Germinal center (tissue), 1 donor: ENCODE measurements at regions not wholly inside any gene's neighbourhood (a gene's known extent, or its start where the extent isn't known, plus 50 kb on each side); places are given as distances from the start of the nearest gene placed in this dataset.
"Not testable (repeated sequence)": the region's sequence is repeated elsewhere in the genome, so short reads cannot be mapped to it uniquely, and the experiment has no call there.

Source experiments
- DNase-seq: peaks from one replicate; pipeline ENCODE4 v3.0.0; 2012; ENCODE audit warnings: mixed read lengths, low spot score

GRCh38 chr20:43836790-43837189 lies 77.9 kb upstream of the TOX2 start:
- no peak for DNase-seq

DNA sequence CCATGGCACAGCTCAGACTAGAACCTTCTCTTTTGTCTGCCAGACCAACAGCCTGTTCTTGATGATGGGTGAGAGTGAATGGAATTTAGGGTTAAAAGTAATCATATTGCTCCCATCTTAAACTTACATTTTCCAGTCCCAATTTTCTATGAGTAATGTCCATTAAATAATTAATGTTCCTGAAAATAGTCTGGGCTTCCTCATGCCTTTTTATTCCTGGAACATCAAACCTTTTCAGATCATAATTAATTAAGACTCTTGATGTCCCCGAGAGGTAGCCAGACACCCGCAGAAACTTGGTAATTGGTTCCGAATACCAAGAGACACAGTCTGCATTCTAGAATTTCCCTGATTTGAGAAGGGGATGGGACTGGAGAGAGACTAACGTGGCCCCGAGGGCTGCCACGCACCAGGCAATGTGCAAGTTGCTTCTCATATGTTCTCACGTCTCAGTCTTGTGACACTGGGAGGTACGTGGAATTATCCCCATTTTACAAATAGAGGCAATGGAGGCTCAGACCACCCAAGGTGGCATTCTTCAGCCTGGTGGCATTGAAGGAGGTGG lies 78.6 kb upstream of the TOX2 start:
- DNase-seq: no peak

DNA sequence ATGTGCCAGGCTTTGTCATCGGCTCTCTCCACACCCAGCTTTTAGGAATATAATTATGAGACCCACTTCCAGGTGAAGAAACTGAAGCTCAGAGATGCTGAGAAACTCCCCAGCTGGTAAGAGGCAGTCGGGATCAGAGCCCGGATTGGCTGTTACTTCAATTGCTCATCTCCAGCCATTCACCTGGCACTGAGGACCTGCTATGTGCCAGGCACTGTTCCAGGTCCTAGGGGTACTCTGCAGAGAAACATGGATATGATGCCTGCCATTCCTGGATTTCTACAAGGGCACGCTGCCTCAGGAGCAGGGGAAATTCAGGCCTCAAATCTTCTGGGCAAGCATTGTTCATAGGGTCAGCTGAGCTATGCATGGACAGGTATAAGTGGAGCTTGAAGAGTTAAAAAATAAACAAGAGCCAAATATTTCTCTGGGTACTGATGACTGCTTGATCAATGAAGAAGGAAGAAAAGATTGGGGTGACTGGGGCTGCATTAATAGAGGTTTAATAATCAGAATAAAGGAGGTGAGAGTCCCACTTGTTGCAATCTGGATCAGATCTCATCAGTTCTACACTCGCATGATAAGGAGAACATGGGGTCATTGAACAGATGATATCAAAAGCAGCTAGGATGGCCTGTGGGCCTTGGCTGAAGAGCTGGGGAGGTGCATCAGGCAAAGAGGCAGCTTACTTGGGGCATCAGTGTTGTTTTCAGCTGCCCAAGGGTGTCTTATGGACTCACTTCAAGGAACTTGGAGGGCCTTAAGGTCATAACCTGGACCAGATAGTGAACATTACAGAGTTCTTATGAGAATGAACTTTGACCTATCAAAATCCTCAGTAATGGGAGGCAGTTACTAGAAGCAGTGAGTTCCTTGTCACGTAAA lies 80.9 kb upstream of the TOX2 start:
- DNase-seq: no peak

DNA sequence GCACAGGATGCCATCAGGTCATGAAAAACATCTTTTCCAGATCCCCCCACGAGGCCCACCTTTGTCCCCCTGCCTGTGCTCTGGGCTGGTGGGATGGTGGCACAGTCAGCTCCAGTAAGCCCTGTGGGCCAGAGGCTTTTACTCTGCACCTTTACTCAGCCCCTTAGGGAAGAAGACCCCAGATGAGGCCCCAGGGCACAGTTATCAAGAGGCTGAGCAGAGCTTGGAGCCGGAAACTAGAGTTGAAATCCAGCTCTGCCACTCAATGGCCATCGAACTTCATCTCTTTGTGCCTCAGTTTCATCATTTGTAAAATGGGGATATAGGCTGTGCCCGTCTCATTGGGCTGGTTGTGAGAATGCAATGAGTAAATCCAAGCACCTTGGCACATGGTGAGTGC lies 81.7 kb upstream of the TOX2 start:
- DNase-seq: no peak

- no peak for DNase-seq
Observed at GRCh38 chr20:43832096-43832816, 82.4 kb upstream of the TOX2 start.

DNA sequence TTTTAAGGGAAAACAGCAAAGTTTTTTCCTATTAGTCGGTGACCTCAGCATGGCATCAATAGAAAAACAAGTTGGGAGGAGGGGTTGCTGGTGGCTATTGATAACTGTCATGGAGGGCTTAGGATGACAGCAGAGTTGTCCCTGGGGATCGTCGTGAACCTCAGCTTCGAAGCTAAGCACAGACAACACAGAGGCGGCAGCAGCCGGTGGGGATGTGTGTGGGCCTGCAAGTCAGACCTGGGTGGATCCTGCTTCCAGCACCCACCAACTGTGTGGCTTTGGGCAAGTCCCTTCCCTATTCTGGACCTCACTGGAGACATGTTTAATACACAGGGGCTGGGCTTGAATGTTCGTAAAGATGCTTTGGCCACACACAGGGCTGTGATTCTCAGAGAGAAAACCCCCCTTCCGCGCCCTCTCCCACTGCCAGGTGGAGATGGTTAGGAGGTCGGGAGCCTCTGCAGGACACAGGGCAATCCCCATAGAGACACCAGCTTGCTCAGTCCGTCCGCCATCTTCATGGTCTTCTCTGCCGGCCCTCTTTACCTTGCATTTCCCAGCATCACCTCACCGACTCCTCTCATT lies 83.1 kb upstream of the TOX2 start:
- no peak for DNase-seq

DNA sequence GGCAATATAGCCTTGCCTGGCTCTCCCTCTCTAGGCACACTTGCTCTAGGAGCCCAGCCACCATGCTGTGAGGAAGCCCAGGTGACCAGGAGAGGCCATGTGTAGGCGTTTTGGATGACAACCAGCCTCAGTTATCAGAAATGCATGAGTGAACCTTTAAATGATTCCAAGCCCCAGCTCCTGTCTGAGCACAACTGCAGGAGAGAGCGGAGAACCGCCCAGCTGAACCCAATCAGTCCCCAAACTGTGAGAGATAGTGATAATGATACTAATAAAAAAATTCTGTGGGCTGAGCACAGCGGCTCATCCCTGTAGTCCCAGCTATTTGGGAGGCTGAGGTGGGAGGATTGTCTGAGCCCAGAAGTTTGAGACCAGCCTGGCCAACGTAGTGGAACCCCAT lies 83.8 kb upstream of the TOX2 start:
- no peak for DNase-seq

- no peak for DNase-seq
Observed at GRCh38 chr20:43829951-43830690, 84.5 kb upstream of the TOX2 start.

- no peak for DNase-seq
Observed at GRCh38 chr20:43827940-43828562, 86.6 kb upstream of the TOX2 start.

GRCh38 chr20:43826943-43827342 lies 87.7 kb upstream of the TOX2 start:
- DNase-seq: not testable (repeated sequence)

- peak; percentile 19 for DNase-seq
Observed at GRCh38 chr20:43825581-43825980, 89.1 kb upstream of the TOX2 start.

GRCh38 chr20:43825051-43825402 lies 89.6 kb upstream of the TOX2 start:
- no peak for DNase-seq

DNA sequence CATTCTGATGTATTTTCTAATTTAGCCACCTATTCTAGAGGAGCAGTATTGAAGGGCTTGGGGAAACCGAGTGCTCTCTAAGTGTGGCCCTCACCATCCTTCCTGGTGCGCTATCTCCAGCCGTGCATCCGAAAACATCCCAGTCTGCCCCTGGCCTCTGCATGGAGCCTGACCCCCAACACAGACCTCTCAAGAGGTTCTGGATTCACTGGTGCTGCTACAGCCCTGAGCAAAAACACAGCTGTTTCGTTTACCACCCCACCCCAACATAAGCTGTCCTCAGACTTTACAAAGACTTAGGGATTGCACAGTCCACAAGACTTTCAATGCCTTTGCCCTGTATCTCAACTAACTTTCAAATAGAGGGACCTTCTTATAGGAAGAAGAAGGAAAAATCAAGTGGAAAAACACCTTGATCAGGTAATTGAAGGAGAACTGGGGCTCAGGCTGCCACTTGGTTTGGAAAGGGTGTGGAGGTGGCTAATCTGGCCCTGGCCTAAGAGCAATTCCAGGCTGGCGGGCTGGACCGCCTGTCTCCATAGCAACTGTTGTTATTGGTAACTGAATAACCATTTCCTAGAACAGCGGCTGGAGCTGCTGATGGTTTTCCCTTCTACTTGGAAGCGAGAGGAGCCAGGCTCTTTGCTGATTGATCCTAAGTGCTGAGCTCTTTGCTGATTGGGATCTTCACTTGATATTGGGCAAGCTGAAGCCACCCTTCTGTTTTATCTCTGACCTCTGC lies 90.2 kb upstream of the TOX2 start:
- no peak for DNase-seq

- DNase-seq: no peak
Observed at GRCh38 chr20:43821795-43822194, 92.9 kb upstream of the TOX2 start.

DNA sequence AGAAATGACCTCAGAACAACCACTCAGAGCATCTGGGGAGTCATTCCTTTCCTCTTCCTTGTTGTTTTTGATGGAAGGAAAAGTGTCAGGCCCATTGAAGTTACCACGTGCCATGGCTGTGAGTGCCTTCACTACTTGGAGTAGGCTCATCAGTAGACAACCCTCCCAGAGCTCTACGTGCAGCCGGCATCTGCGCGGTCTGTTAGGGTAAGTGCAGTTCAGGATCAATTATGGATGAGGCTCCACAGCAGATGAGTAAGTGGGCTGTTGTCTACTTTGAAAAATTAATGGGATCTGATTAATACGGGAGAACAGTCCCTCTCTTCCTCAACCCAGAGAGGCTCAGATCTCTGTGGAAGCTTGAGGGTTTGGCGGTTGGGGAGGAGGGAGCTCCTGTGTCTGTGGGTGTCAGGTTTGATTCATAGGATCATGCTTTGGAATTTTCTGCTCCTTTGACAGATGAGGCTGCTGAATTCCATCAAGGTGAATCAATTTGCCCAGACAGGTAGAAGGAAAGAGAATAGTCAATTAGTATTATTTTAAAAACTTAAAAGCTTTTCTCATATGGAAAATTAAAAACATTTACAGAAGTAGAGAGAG lies 93.8 kb upstream of the TOX2 start:
- no peak for DNase-seq

DNA sequence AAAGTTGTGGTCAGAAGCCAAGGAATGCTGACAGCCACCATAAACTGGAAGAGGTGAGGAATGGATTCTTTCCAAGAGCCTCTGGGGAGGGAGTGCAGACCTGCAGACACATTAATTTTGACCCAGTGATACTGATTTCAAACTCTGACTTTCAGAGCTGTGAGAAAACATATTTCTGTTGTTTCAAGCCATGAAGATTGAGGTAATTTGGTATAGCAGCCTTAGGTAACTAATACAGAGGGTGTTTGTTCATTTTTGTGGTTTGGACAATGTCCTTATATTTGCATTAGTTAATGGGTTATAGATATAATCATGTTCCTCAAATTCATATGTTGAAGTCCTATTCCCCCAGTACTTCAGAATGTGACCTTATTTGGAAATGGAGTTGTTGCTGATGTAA lies 85.4 kb upstream of the GTSF1L start:
- no peak for DNase-seq

DNA sequence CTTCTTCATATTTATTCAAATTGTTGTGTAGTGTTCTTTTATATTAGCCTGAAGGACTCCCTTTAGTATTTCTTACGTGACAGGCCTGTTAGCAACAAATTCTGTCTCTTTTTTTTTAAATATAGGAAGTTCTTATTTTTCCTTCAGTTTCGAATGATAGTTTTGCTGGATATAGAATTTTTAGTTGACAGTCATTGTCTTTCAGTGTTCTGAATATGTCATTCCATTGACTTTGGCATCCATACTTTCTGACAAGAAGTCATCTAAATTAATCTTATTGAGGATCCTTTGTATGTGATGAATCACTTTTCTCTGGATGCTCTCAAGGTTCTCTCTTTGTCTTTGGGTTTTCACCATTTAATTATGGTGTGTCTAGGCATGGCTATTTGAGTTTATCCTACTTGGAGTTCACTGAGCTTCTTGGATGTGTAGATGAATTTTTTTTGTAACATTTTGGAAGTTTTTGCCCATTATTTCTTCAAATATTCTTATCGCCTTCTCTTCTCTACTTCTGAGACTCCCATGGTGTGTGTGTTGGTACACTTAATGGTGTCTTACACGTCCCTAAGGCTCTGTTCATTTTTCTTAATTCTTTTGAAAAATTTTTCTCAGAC lies 82.5 kb upstream of the GTSF1L start:
- DNase-seq: no peak

DNA sequence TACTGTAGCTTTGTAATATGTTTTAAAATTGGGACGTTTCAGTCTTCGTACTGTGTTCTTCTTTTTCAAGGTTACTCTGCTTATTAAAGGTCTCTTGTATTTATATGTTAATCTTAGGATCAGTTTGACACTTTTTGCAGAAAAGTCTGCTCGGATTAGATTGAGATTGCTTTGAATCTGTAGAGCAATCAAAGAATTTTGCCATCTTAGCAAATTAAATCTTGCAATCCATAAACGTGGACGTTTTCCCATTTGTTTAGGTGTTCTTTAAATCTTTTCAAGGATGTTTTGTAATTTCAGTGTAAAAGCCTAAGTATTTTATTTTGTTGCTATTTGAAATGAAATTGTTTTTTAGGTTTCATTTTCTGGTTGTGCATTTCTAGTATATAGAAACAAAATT lies 78.0 kb upstream of the GTSF1L start:
- DNase-seq: no peak

DNA sequence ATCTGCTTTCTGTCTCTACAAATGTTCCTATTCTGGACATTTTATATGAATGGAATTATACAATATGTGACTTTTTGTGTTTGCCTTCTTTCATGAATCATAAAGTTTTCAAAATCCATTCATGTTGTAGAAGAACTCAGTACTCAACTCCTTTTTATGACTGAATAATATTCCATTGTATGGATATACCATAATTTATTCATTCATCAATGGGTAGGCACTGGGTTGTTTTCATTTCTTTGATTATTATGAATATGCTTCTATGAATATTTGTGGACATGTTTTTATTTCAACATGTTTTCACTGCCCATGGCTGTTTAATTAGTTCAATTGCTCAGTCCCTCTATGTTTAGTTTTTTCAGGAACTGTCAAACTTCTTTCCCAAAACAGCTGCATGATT lies 76.5 kb upstream of the GTSF1L start:
- DNase-seq: no peak

DNA sequence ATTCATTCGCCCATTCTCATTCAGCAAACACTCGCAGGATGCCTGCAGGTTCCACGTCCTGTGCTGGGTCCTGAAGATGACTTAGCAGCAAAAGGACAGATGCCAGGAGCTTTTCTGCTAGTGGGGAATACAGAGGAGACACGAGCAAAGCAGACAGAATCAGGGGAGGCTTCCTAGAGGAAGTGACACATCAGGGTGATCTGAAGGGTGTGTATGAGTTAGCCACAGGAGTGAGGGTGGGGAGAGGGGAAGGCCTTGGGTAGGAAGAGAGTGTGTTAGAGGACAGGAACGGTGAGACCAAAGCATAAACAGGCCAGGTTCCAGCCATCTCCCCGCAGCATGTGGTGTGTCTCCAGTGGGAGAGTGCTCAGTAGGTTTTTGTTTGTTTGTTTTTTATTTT lies 73.4 kb upstream of the GTSF1L start:
- no peak for DNase-seq
